SH-SY5Y (cell line): ENCODE measurements at regions not wholly inside any gene's neighbourhood (a gene's known extent, or its start where the extent isn't known, plus 50 kb on each side); places are given as distances from the start of the nearest gene placed in this dataset.

Experiments used
- GATA2 ChIP-seq: IDR thresholded peaks from 2 replicates; pipeline ENCODE4 v1.6.1; 2011; ENCODE audit warnings: mild to moderate bottlenecking, low read depth, low read length
- GATA3 ChIP-seq: IDR thresholded peaks from 2 replicates; pipeline ENCODE4 v1.6.1; 2011; ENCODE audit warnings: low read depth, mild to moderate bottlenecking, low read length, moderate library complexity

DNA sequence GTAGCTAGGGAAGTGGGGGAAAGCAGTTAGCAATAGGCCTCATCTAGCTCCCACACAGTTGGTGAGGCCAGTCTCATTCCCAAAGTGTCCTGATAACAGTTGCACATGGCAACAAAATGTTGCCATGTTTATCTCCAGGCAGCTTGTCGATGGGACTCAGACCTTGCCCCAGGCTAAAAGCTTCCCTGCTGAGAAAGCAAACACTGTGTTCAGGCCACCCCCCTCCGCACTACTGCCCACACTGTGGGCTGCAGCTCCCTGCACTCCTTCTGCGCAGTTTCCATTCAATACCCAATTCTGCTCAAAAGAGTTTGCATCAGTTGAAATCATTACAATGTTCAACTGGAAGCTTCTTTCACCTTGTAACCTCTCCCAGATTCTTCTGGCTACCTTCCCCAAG lies 287.8 kb upstream of the GK2 start:
- TF ChIP-seq GATA2 (no peak), GATA3 (no peak)
